Omental fat pad (tissue), 3 donors: ENCODE measurements at regions not wholly inside any gene's neighbourhood (a gene's known extent, or its start where the extent isn't known, plus 50 kb on each side); places are given as distances from the start of the nearest gene placed in this dataset.

ENCODE experiments used
- ATAC-seq: fragments of 150-250 bp; one replicate; pipeline ENCODE4 v1.9.1; 2016; ENCODE audit warnings: mild to moderate bottlenecking, moderate library complexity; ENCODE audit not compliant: low FRiP score
- DNase-seq: peaks from one replicate; pipeline ENCODE4 v3.0.0-alpha.2; 2019; ENCODE audit warnings: low spot score
- TF ChIP-seq, protein P1 (sequence below), 3 donors: fragments of 450-650 bp; IDR thresholded peaks; one replicate each; pipeline ENCODE4 v1.5.1; 2016 to 2017; ENCODE audit warnings: antibody characterized with exemption in 3 of 3, mild to moderate bottlenecking in 3 of 3, moderate library complexity in 2 of 3

DNA sequence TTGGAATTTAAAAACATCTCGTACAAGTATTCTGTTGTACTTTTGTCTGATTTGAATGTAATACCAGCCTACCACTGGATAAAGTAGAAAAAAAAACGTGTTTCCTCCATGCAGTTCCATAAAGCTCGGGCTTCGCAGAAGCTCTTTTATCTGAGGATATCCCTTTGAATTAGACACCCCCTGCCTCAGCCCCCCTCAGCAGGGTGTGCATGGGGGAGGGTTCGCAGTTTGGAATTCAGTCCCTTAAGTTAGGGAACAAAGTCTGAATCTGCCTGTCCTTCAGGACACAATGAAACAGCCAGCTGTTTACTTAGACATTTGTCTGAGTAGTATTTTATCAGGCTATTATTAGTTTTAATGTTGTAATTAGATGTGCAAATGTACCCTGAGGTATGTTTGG, 234.0 kb upstream of the CAND1 start:
- ATAC-seq (no peak), DNase-seq (no peak)
- TF ChIP-seq, protein P1, sequence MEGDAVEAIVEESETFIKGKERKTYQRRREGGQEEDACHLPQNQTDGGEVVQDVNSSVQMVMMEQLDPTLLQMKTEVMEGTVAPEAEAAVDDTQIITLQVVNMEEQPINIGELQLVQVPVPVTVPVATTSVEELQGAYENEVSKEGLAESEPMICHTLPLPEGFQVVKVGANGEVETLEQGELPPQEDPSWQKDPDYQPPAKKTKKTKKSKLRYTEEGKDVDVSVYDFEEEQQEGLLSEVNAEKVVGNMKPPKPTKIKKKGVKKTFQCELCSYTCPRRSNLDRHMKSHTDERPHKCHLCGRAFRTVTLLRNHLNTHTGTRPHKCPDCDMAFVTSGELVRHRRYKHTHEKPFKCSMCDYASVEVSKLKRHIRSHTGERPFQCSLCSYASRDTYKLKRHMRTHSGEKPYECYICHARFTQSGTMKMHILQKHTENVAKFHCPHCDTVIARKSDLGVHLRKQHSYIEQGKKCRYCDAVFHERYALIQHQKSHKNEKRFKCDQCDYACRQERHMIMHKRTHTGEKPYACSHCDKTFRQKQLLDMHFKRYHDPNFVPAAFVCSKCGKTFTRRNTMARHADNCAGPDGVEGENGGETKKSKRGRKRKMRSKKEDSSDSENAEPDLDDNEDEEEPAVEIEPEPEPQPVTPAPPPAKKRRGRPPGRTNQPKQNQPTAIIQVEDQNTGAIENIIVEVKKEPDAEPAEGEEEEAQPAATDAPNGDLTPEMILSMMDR (IDR thresholded peaks at IDR 0.05), result no peak

DNA sequence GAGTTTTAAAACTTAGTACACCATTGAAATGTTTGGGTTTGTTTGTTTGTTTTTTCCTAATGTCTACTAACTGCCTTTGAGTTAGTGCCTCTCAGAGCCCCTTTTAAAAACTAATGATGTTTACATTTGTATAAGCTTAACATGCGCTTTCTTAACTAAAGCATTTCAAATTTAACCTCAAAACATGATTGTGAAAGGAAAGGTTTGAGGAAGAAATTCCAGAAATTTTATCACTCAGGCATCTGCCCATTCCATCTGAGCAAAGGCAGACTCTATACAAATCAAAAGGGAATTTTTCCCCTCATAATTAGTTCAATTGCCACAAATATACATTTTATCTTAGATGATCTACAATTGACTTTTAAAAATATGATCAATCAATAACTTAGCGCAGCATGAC, 230.7 kb upstream of the CAND1 start:
- no peak for ATAC-seq
- TF ChIP-seq, protein P1 (IDR thresholded peaks at IDR 0.05), result no peak

DNA sequence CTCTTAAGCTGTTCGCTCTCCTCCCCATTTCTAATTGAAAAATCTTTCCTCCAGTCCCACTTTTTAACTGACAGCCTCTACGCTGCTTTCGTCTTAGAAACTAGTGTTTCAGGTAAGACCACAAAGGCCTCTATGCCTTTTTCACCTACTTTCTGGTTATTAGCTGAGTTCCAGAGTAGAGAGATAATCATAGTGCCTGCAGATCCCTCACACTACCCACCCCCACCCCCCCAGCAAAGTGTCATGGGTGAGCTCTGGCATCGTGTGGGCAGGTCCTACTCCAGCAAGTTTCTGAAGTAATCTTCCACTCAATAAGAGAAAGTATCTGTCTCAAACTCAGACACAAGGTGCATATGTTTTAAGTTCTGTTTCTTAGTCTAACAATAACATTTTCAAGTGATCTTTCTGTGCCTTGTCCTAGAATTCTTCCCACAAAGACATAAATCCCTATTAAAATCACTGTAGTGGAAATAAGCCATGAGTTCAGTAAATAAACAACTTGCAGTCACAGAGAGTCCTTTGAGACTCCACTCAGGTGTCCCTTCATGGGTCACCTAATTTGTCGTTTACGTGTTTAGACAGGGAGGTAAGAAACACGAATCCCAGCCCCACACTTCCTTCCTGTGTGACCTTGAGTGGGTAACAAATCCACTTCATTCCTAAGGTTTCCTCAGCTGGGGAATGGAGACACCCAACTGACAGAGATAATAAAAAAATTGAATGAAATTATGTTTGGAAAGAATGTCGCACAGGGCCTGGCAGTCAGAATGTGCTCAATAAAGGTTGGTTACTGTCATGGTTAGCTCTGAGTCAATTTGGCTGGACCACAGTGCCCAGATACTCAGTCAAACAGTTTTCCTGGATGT, 228.9 kb upstream of the CAND1 start:
- ATAC-seq, result no peak

More for the DNA sequence above, 230.7 kb upstream of the CAND1 start:
- DNase-seq, result no peak

DNA sequence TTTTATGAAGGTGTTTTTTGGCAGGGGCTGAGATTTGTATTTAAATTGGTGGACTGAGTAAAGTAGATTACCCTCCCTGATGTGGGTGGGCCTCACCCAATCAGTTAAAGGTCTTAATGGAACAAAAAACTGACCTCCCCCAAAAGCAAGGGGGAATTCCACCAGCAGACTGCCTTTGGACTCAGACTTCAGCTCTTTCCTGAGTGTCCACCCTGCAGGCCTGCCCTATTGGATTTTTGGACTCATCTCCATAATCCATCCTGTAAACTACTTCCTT, 228.4 kb upstream of the CAND1 start:
- TF ChIP-seq, protein P1 (IDR thresholded peaks at IDR 0.05), result no peak
- no peak for ATAC-seq
- DNase-seq, result no peak

More for the DNA sequence above, 228.9 kb upstream of the CAND1 start:
- TF ChIP-seq, protein P1 (IDR thresholded peaks at IDR 0.05), result no peak
- no peak for DNase-seq

DNA sequence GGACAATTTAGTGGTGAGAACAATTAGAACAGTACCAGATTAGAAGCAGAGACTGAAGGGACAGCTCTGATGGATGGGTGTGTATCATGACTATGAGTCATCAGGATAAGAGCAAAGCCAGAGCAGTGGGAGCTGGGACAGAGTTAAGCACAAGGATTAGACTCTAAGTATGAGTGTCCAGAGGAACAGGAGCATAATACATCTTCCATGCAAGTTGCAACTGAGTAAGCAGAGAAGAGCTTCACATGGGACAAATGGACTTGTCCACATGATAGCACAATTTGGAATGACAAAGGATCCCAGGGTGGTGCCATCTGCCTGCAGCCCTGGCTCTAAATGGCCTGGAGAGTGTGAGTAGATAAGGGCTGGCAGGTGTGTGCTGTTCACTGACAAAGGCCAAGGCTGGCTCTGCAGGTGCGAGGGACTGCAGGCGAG, 226.4 kb upstream of the CAND1 start:
- ATAC-seq (peak; percentile 89), DNase-seq (no peak)
- TF ChIP-seq, protein P1 (IDR thresholded peaks at IDR 0.05), result no peak

DNA sequence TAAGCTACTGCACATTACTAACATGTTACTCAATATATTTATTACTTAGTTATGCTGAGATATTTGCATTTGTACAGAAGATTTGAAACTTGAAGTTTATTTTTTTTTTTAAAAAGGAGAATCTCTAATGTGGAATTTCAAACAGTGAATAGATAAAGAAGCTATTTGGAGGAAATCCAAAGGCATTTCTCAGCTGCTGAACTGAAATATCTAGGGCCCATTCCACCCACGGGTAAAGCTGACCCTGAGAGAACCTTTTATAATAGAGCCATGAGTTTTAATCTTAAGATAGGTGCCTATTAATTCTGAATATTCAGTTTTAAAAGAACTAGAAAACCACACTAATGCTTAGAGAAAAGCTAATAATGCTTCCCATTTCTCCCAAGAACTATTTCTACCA, 225.4 kb upstream of the CAND1 start:
- ATAC-seq (no peak), DNase-seq (no peak)
- TF ChIP-seq, protein P1 (IDR thresholded peaks at IDR 0.05), result no peak

DNA sequence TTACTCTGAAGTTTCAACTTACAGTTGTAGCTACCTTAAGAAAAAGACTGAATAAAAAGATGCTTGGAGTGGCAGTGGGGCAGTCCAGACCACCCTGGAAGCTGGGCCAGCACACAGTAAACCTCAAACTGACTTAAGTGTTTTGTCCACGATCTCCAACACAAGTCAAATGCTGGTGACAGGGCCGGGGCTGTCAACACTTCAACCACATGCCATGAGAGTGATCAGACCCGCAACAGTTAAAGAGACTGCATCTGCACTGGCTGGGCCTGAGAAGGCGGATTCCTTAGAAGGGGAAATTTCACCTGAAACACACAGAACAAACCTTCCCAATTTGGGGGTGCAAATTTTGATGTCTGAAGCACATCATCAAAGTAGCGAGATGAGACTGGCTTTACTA, 223.5 kb upstream of the CAND1 start:
- TF ChIP-seq, protein P1 (IDR thresholded peaks at IDR 0.05), result no peak
- ATAC-seq (no peak), DNase-seq (no peak)
